GM12891 (cell line): ENCODE measurements at regions not wholly inside any gene's neighbourhood (a gene's known extent, or its start where the extent isn't known, plus 50 kb on each side); places are given as distances from the start of the nearest gene placed in this dataset.

Source experiments
- DNase-seq: peaks from one replicate; pipeline ENCODE4 v3.0.0; 2011; ENCODE audit warnings: low spot score; ENCODE audit not compliant: insufficient read length
- FAIRE-seq: peaks from 2 replicates; lab custom pipeline; 2011; peaks lifted over from hg19 to GRCh38; lab: Jason Lieb, UNC
- PAX5 ChIP-seq: IDR thresholded peaks from 2 replicates; pipeline ENCODE4 v1.6.1; 2011; ENCODE audit warnings: low read length, moderate library complexity, mild to moderate bottlenecking; ENCODE audit not compliant: insufficient read depth, severe bottlenecking
- POLR2A ChIP-seq: IDR thresholded peaks from 2 replicates; pipeline ENCODE4 v1.6.1; 2011; ENCODE audit warnings: low read depth, low read length, control low read depth
- POLR2AphosphoS5 ChIP-seq: IDR thresholded peaks from 2 replicates; pipeline ENCODE4 v1.6.1; 2011; ENCODE audit warnings: low read depth, low read length, control low read depth
- POU2F2 ChIP-seq: IDR thresholded peaks from 2 replicates; pipeline ENCODE4 v1.6.1; 2011; ENCODE audit warnings: low read depth, mild to moderate bottlenecking, control low read depth, low read length, moderate library complexity
- SPI1 ChIP-seq: IDR thresholded peaks from 2 replicates; pipeline ENCODE4 v1.6.1; 2011; ENCODE audit warnings: low read depth, low read length, control low read depth
- TAF1 ChIP-seq: IDR thresholded peaks from 2 replicates; pipeline ENCODE4 v1.6.1; 2011; ENCODE audit warnings: low read depth, low read length, control low read depth

DNA sequence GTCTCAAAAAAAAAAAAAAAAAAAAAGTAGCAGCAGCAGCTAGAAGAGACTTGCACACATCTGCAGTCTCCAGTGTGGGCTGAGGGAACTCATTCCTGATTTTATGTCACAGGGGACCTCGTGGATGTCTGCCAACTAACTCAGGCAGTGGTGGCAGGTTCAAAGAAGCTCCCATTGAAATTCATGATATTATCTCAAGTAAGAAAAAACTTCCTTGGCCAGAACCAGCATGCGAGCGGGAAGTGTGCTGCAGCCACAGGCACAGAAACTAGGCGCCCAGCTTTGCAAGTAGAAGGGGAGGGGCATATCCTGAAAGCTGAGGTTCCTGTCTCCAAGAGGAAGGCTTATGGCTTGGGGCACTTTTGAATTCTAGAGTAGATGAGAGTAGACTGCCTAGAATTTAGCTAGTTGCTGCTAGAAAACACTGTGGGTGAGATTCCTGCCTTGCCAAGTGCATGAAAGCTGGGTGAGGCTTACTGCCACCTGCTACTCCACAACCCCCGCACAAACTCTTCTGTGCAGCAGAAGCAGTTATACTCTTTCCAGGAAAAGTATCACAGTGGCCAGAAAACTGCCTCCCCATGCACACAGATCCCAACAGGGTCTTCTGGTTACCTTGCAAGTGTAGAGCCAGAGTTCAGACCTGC is 603.8 kb upstream of the CA10 start:
- DNase-seq (no peak), FAIRE-seq (no peak)
- TF ChIP-seq PAX5 (no peak), TAF1 (no peak), POLR2AphosphoS5 (no peak), POU2F2 (no peak), POLR2A (no peak), SPI1 (no peak)

DNA sequence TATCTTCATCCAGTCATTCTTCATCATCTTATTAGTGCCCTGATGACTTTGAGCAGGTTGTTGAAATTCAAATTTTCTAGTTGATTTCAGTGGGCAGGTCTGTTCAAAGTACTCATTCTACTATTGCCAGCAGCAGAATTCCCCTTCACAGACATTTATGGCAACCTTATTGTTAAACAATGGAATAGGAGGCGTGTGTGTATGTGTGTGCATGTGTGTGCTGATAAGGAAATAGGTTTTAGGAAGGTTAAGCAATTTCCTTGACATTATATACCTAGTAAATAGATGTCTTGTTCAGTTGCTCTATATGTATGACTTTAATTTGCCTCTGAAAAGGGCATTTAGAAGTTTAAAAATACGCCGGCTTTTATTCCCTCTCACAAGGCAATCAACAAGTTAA is 601.4 kb upstream of the CA10 start:
- TF ChIP-seq POLR2A (no peak), TAF1 (no peak), SPI1 (no peak)
- FAIRE-seq (no peak), DNase-seq (no peak)

DNA sequence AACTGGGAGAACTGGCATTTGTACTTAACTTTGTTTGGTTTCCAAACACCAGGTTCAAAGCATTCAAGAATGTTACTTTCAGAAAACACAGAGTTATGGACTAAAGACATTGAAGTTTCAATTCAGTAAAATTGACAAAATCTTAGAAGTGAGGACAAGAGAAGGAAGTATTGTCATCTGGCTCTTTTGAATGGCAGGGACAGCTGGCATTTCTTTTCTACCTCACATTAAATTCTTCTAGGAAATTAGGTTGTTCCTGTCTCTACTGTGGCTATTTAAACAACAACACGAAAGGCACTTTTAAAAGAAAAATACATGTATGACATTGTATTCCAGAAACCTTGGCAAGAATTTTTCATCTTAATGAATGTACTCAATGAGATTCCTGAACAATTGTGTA is 600.0 kb upstream of the CA10 start:
- DNase-seq (no peak), FAIRE-seq (no peak)
- TF ChIP-seq POLR2AphosphoS5, result no peak
- TF ChIP-seq POLR2A, result no peak
- TF ChIP-seq POU2F2, result no peak

DNA sequence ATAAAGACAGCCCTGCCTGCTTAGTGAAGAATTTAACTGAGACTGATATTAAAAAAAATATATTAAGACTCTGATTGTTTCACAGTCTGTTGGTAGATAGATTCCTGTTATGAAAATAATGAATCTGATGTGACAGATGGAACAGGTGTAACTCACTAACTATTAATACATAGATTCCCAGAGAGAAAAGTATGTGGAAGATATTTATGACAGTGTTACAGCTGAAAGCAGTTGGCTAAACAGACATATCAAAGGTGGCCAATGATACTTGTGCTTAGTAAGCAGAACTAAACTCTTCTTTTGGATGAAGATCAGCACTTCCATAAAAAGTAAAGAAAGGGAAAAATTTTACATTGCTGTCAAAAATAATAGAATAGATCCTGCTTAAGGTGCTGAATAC is 598.2 kb upstream of the CA10 start:
- TF ChIP-seq POLR2A (no peak), POLR2AphosphoS5 (no peak), TAF1 (no peak), POU2F2 (no peak), PAX5 (no peak), SPI1 (no peak)
- DNase-seq, result no peak
- no peak for FAIRE-seq

DNA sequence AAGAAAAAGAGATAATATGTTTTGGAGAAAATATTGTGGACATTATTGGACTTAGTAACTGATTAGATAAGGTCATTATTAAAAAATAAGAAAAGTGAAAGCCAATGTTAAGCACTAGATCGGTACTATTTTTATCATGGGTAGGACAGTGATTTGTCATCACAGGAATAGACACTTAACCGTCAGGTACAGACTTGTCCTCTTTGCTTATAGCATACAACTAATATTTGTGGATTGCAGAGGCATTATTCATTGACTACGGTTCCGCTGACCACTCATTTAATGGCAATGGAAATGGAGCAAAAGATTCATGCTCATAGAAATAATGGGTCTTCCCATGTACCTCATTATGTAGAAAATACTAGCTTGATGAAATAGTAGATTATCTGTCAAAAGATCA is 596.3 kb upstream of the CA10 start:
- DNase-seq (no peak), FAIRE-seq (no peak)
- TF ChIP-seq POLR2A (no peak), PAX5 (no peak), POLR2AphosphoS5 (no peak), POU2F2 (no peak), SPI1 (no peak), TAF1 (no peak)

DNA sequence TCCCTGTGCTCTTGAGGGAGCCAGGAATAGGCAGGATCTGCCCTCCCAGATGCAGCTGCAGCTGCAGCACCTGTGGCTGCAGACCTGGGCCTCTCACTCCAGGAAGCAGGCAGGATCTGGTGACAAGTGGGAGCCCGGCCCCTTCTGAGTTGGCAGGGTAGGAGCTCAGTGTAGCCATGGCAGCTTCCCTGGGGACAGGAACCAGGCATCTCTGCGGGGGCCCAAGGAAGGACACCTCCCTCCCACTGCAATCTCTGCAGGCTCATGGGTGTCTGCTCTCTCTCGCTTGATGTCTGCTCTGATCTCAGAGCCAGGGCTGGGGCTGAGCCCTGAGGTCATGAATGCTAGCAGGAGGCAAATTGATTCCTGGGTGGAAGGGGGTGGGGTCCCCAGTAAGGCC is 592.5 kb upstream of the CA10 start:
- no peak for FAIRE-seq
- no peak for DNase-seq
- TF ChIP-seq POLR2AphosphoS5, result no peak
- no peak for TF ChIP-seq POLR2A
- no peak for TF ChIP-seq PAX5
- TF ChIP-seq TAF1, result no peak
- no peak for TF ChIP-seq POU2F2
- no peak for TF ChIP-seq SPI1

DNA sequence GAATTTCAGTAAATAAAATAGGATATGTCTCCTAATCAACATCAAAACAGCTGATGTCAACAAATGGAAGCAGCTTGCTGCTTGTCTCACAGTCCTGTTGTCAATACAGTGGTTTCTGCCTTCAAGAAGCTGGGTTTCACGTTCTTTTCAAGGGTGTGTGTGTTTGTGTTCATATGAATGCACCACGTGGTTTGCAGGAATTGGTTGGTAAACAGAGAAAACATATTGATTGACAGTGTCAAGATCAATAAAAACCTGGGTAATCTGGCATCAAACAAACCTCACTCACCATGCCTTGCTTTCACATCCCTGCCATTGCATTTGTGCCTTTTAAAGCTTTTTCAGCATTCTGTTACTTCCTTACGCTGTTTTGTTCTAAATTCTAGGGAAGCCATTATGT is 585.7 kb upstream of the CA10 start:
- no peak for FAIRE-seq
- TF ChIP-seq POLR2AphosphoS5, result no peak
- no peak for TF ChIP-seq POLR2A
- TF ChIP-seq TAF1, result no peak
- no peak for TF ChIP-seq POU2F2
- no peak for TF ChIP-seq PAX5
- no peak for TF ChIP-seq SPI1
- DNase-seq, result no peak

DNA sequence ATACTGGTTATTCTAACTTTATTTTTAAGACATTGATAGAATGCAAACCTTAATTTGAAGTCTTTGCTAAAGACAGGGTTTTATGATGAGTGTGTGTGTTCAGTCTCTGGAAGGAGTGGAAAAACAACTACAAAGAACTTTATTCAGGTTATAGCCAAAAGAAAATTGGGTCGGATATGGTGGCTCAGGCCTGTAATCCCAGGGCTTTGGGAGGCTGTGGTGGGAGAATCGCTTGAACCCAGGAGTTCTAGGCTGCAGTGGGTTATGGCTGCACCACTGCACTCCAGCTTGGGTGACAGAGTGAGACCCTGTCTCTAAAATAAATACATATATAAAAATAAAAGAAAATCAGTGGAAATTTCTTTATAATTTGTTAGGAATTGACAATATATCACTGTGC is 581.5 kb upstream of the CA10 start:
- TF ChIP-seq POLR2A (no peak), TAF1 (no peak), SPI1 (no peak), PAX5 (no peak), POU2F2 (no peak), POLR2AphosphoS5 (no peak)

DNA sequence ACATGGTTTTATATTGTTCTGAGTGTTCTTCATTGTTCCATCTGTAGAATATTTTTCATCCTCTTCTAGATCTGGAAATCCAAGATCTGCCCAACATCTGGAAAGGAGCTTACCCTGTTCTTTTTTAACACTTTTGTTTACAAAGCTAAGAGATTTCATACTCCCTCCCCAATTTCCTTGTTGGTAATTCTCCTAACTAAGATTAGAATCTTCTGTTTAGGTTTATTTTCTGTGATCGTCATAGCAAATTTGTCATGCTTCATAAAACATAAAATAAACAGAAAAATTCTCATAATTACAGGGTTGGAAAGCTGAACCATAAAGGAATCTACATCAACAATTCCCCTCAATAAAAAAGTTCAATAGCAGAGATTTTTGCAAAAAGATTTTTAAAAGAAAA is 580.3 kb upstream of the CA10 start:
- TF ChIP-seq PAX5, result no peak
- no peak for TF ChIP-seq TAF1
- no peak for TF ChIP-seq POLR2A
- TF ChIP-seq SPI1, result no peak
- TF ChIP-seq POLR2AphosphoS5, result no peak
- DNase-seq, result no peak
- FAIRE-seq, result no peak

More for the DNA sequence above, 581.5 kb upstream of the CA10 start:
- DNase-seq, result no peak
- no peak for FAIRE-seq

DNA sequence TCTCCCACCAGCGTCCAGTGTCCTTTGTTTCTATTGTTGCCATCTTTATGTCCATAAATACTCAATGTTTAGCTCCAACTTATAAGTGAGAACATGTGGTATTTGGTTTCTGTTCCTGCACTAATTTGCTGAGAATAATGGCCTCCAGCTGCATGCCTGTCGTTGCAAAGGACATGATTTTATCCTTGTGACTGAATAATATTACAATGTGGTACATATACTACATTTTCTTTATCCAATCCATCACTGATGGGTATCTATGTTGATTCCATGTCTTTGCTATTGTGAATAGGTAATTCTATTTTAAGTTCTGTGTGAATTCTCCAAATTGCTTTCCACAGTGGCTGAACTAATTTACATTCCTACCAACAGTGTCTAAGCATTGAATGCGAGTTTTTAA is 578.6 kb upstream of the CA10 start:
- DNase-seq, result no peak
- TF ChIP-seq POLR2AphosphoS5, result no peak
- TF ChIP-seq TAF1, result no peak
- no peak for TF ChIP-seq SPI1
- no peak for TF ChIP-seq PAX5
- FAIRE-seq, result no peak

DNA sequence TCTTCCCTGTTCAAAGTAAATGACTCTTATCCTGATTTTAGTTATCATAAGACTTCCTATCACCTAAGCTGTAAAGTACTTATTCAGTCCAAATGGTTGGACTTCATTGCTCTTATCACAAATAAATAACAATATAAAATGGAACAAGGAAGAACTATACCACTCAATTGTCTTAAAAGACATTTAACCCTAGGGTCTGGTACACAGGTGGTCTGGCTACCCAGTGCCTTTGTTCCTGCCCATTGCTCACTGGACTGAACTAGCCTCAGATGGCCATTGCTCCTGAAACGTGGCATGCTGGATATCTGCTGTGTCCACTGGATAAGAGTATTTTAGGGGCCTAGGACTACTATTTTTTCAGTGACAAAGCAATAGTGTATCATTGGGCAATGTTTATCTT is 574.3 kb upstream of the CA10 start:
- TF ChIP-seq POLR2AphosphoS5 (no peak), TAF1 (no peak), PAX5 (no peak), POLR2A (no peak), SPI1 (no peak), POU2F2 (no peak)
- DNase-seq (no peak), FAIRE-seq (no peak)
